ENCODE measurements at regions not wholly inside any gene's neighbourhood (a gene's known extent, or its start where the extent isn't known, plus 50 kb on each side); places are given as distances from the start of the nearest gene placed in this dataset.

- TF ChIP-seq, protein P1, sequence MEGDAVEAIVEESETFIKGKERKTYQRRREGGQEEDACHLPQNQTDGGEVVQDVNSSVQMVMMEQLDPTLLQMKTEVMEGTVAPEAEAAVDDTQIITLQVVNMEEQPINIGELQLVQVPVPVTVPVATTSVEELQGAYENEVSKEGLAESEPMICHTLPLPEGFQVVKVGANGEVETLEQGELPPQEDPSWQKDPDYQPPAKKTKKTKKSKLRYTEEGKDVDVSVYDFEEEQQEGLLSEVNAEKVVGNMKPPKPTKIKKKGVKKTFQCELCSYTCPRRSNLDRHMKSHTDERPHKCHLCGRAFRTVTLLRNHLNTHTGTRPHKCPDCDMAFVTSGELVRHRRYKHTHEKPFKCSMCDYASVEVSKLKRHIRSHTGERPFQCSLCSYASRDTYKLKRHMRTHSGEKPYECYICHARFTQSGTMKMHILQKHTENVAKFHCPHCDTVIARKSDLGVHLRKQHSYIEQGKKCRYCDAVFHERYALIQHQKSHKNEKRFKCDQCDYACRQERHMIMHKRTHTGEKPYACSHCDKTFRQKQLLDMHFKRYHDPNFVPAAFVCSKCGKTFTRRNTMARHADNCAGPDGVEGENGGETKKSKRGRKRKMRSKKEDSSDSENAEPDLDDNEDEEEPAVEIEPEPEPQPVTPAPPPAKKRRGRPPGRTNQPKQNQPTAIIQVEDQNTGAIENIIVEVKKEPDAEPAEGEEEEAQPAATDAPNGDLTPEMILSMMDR (IDR thresholded peaks at IDR 0.05) = no peak
- no peak for TF ChIP-seq SIN3A (IDR thresholded peaks at IDR 0.05; ENCODE audit: borderline replicate concordance, insufficient read depth, low read depth, low read length)
- no peak for TF ChIP-seq REST (IDR thresholded peaks at IDR 0.05; ENCODE audit: insufficient read depth in 1 of 2, low read depth in 2 of 2, low read length in 1 of 2)
- TF ChIP-seq POLR2AphosphoS5 (IDR thresholded peaks at IDR 0.05; ENCODE audit: low read depth, low read length) = no peak
These were observed 808.3 kb downstream of the RPA4 start for GRCh38 chrX:97691901-97692455.
